Spleen (tissue), 11 donors: ENCODE measurements at regions not wholly inside any gene's neighbourhood (a gene's known extent, or its start where the extent isn't known, plus 50 kb on each side); places are given as distances from the start of the nearest gene placed in this dataset.

Experiments
- DNase-seq: peaks from one replicate; pipeline ENCODE4 v3.0.0-alpha.2; 2020
- H3K27ac ChIP-seq, 8 donors: fragments of 200-600 bp; sonication (generic) in 7 of 8; 1 replicate in 4 of 8; 2 replicates in 4 of 8; pipeline versions ENCODE4 v1.5.0 to v1.8.0; 2016 to 2021; ENCODE audit warnings: inconsistent platforms in 4 of 8, mild to moderate bottlenecking in 4 of 8, moderate library complexity in 1 of 8
- H3K27me3 ChIP-seq, 7 donors: fragments of 200-600 bp; sonication (generic) in 6 of 7; replicated peaks in 1 of 7; 1 replicate in 4 of 7; 2 replicates in 3 of 7; pipeline versions ENCODE4 v1.5.0 to v1.8.0; 2016 to 2021; ENCODE audit warnings: inconsistent platforms in 3 of 7, mild to moderate bottlenecking in 1 of 7
- H3K36me3 ChIP-seq, 6 donors: fragments of 200-600 bp; sonication (generic) in 5 of 6; 1 replicate in 4 of 6; 2 replicates in 2 of 6; pipeline versions ENCODE4 v1.5.0 to v1.8.0; 2016 to 2021; ENCODE audit warnings: inconsistent platforms in 2 of 6
- H3K4me1 ChIP-seq, 6 donors: fragments of 200-600 bp; sonication (generic) in 5 of 6; 1 replicate in 3 of 6; 2 replicates in 3 of 6; pipeline versions ENCODE4 v1.5.0 to v1.8.0; 2016 to 2021; ENCODE audit warnings: inconsistent platforms in 3 of 6
- H3K4me3 ChIP-seq, 8 donors: fragments of 200-600 bp; sonication (generic) in 7 of 8; 1 replicate in 4 of 8; 2 replicates in 4 of 8; pipeline versions ENCODE4 v1.5.0 to v1.8.0; 2016 to 2021; ENCODE audit warnings: inconsistent platforms in 4 of 8, mild to moderate bottlenecking in 4 of 8, moderate library complexity in 2 of 8
- H3K9me3 ChIP-seq, 8 donors: fragments of 200-600 bp; sonication (generic) in 7 of 8; 1 replicate in 4 of 8; 2 replicates in 4 of 8; pipeline versions ENCODE4 v1.5.0 to v1.8.0; 2016 to 2021; ENCODE audit warnings: inconsistent platforms in 4 of 8
- POLR2A ChIP-seq, 3 donors: fragments of 450-650 bp; IDR thresholded peaks; one replicate each; pipeline ENCODE4 v1.5.1; 2017; ENCODE audit warnings: antibody characterized with exemption in 3 of 3, mild to moderate bottlenecking in 1 of 3
- POLR2AphosphoS5 ChIP-seq, 3 donors: sonication (generic); formaldehyde crosslinking; IDR thresholded peaks; one replicate each; pipeline ENCODE4 v1.5.1; 2017; ENCODE audit warnings: antibody characterized with exemption in 3 of 3
- WGBS, 5 donors: extraction: QIAGEN DNeasy Blood & Tissue Kit in 3 of 5; methylation state at CpG; one replicate each; pipeline versions ENCODE4 v1.1.5 to v1.1.7; 2013 to 2018; 5-methylcytosine and 5-hydroxymethylcytosine counted together
- intact Hi-C: fragments of 100-400 bp; cut with DNase I; formaldehyde crosslinking; loops from one replicate; pipeline ENCODE4 v1.15.0; 2023; ENCODE audit warnings: low total_unique reads
- TF ChIP-seq, protein P1 (sequence below), 11 experiments: fragments of 200-600 bp in 7 of 11; fragments of 450-650 bp in 4 of 11; sonication (generic) in 4 of 11; IDR thresholded peaks in 8 of 11; conservative IDR thresholded peaks in 3 of 11; 1 replicate in 7 of 11; 2 replicates in 4 of 11; pipeline versions ENCODE4 v1.4.0 to v1.8.0; 2016 to 2021; ENCODE audit warnings: antibody characterized with exemption in 11 of 11, inconsistent platforms in 4 of 11, mild to moderate bottlenecking in 1 of 11
- donor health status: healthy with polysubstance abuse.
- donor health status: DM: no; HTN: no; CAD: no; lungs with moderate emphysema.
- donor health status: DM: no; HTN: no; CAD: no.
- donor health status: Bipolar disorder and iron deficiency.
- donor health status: healthy.
- donor health status: DM: no; HTN: no; CAD: no.
- donor health status: DM: yes; HTN: yes; CAD: no.

- peaks cover 0 to 6% (median 0%) of the 10 kb centered on the region in 7 donors for H3K27me3 ChIP-seq
- no peak overlapping the region for H3K4me3 ChIP-seq
- no peak for DNase-seq
- H3K36me3 ChIP-seq = no peaks in the 10 kb centered on the region
- H3K4me1 ChIP-seq = no peaks in the 10 kb centered on the region
- 77 to 87% (median 82%) methylated on average over 4 of the region's 4 CpGs for WGBS, 5 donors
- TF ChIP-seq, protein P1, sequence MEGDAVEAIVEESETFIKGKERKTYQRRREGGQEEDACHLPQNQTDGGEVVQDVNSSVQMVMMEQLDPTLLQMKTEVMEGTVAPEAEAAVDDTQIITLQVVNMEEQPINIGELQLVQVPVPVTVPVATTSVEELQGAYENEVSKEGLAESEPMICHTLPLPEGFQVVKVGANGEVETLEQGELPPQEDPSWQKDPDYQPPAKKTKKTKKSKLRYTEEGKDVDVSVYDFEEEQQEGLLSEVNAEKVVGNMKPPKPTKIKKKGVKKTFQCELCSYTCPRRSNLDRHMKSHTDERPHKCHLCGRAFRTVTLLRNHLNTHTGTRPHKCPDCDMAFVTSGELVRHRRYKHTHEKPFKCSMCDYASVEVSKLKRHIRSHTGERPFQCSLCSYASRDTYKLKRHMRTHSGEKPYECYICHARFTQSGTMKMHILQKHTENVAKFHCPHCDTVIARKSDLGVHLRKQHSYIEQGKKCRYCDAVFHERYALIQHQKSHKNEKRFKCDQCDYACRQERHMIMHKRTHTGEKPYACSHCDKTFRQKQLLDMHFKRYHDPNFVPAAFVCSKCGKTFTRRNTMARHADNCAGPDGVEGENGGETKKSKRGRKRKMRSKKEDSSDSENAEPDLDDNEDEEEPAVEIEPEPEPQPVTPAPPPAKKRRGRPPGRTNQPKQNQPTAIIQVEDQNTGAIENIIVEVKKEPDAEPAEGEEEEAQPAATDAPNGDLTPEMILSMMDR (IDR thresholded peaks at IDR 0.05 in 8 of 11, conservative IDR thresholded peaks at IDR 0.05 in 3 of 11) = no peak
- TF ChIP-seq POLR2AphosphoS5 (IDR thresholded peaks at IDR 0.05) (no peak), POLR2A (IDR thresholded peaks at IDR 0.05) (no peak)
- intact Hi-C loops = no loop called here
- H3K27ac ChIP-seq = no peak overlapping the region
- peaks cover 0 to 9% (median 0%) of the 10 kb centered on the region in 8 donors for H3K9me3 ChIP-seq
These were observed 274.4 kb downstream of the NUAK1 start for GRCh38 chr12:105864316-105864715.

DNA sequence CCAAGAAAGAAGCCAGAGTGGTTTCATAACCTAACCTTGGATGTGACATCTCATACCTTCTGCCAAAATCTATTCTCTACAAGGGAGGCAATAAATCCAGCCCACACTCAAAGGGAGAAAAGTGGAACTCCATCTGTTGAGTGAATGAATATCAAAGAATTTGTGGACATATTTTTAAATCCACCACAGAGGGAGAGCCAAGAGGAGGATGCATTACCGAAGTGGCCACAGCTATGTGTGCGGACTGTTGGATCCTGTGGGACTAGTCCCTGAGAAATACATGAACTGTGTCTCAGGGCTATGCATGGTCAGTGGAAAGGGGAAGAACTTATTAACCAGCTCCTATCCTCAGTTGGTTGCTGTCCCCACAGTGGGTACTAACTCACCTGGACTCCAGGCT lies 273.9 kb downstream of the NUAK1 start:
- intact Hi-C loops = no loop called here
- WGBS, 5 donors = 82 to 98% (median 95%) methylated on average over 2 of the region's 2 CpGs
- no peak for DNase-seq

GRCh38 chr12:105865886-105866285 lies 272.9 kb downstream of the NUAK1 start:
- intact Hi-C loops = no loop called here
- Histone ChIP-seq H3K4me3 (no peak overlapping the region), H3K27ac (no peak overlapping the region), H3K36me3 (no peaks in the 10 kb centered on the region), H3K9me3 (peaks cover 0 to 9% (median 0%) of the 10 kb centered on the region in 8 donors), H3K27me3 (peaks cover 0 to 4% (median 0%) of the 10 kb centered on the region in 7 donors), H3K4me1 (no peaks in the 10 kb centered on the region)
- WGBS, 5 donors = 83 to 95% (median 92%) methylated on average over 6 of the region's 6 CpGs
- TF ChIP-seq, protein P1 (IDR thresholded peaks at IDR 0.05 in 8 of 11, conservative IDR thresholded peaks at IDR 0.05 in 3 of 11) = no peak
- TF ChIP-seq POLR2AphosphoS5 (IDR thresholded peaks at IDR 0.05) (no peak), POLR2A (IDR thresholded peaks at IDR 0.05) (no peak)
- no peak for DNase-seq

More for the DNA sequence above, 273.9 kb downstream of the NUAK1 start:
- Histone ChIP-seq H3K36me3 (no peaks in the 10 kb centered on the region), H3K27me3 (peaks cover 0 to 6% (median 0%) of the 10 kb centered on the region in 7 donors), H3K4me3 (no peak overlapping the region), H3K27ac (no peak overlapping the region), H3K9me3 (peaks cover 0 to 9% (median 0%) of the 10 kb centered on the region in 8 donors), H3K4me1 (no peaks in the 10 kb centered on the region)
- TF ChIP-seq POLR2AphosphoS5 (IDR thresholded peaks at IDR 0.05) (no peak), POLR2A (IDR thresholded peaks at IDR 0.05) (no peak)
- TF ChIP-seq, protein P1 (IDR thresholded peaks at IDR 0.05 in 8 of 11, conservative IDR thresholded peaks at IDR 0.05 in 3 of 11) = no peak

DNA sequence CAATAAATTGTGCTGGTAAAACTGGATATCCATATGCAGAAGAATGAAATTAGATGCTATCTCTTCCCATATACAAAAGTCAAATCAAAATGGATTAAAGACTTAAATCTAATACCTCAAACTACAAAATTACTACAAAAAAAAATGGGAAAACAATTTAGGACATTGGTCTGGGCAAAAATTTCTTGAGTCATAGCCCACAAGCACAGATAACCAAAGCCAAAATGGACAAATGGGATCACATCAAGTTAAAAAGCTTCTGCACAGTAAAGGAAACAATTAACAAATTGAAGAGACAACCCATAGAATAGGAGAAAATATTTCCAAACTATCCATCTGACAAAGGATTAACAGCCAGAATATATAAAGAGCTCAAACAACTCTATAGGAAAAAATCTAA lies 264.6 kb downstream of the NUAK1 start:
- intact Hi-C loops = no loop called here
- no peaks in the 10 kb centered on the region for H3K36me3 ChIP-seq
- no peak overlapping the region for H3K4me3 ChIP-seq
- DNase-seq = no peak
- H3K9me3 ChIP-seq = peaks cover 0 to 8% (median 0%) of the 10 kb centered on the region in 8 donors
- no peak overlapping the region for H3K27ac ChIP-seq
- TF ChIP-seq, protein P1 (IDR thresholded peaks at IDR 0.05 in 8 of 11, conservative IDR thresholded peaks at IDR 0.05 in 3 of 11) = no peak
- TF ChIP-seq POLR2AphosphoS5 (IDR thresholded peaks at IDR 0.05) (no peak), POLR2A (IDR thresholded peaks at IDR 0.05) (no peak)
- no peaks in the 10 kb centered on the region for H3K4me1 ChIP-seq
- H3K27me3 ChIP-seq = no peaks in the 10 kb centered on the region
